H1 (cell line): ENCODE measurements at regions not wholly inside any gene's neighbourhood (a gene's known extent, or its start where the extent isn't known, plus 50 kb on each side); places are given as distances from the start of the nearest gene placed in this dataset.

Source experiments
- RAD21 ChIP-seq, 2 experiments: IDR thresholded peaks in 1 of 2; conservative IDR thresholded peaks in 1 of 2; 2 replicates each; pipeline ENCODE4 v1.6.1; 2011; ENCODE audit warnings: low read depth in 2 of 2, low read length in 2 of 2, improper control_type of control experiment in 1 of 2, inconsistent platforms in 1 of 2, mild to moderate bottlenecking in 1 of 2, moderate library complexity in 1 of 2
- SP4 ChIP-seq: IDR thresholded peaks from 2 replicates; pipeline ENCODE4 v1.6.1; 2012; ENCODE audit warnings: low read length, inconsistent platforms

- TF ChIP-seq SP4: no peak
- TF ChIP-seq RAD21 (IDR thresholded peaks at IDR 0.05 in 1 of 2, conservative IDR thresholded peaks at IDR 0.05 in 1 of 2; ENCODE audit: low read depth in 2 of 2, low read length in 2 of 2): no peak
Observed at GRCh38 chrX:39204353-39204752, 403.1 kb downstream of the MID1IP1 start.
